NT2/D1 (cell line): ENCODE measurements at regions not wholly inside any gene's neighbourhood (a gene's known extent, or its start where the extent isn't known, plus 50 kb on each side); places are given as distances from the start of the nearest gene placed in this dataset.

Experiments used
- DNase-seq: peaks from one replicate; pipeline ENCODE4 v3.0.0-alpha.2; 2011; ENCODE audit warnings: low read depth, low spot score
- H3K27me3 ChIP-seq: 2 replicates; pipeline ENCODE4 v1.6.0; 2011; ENCODE audit warnings: mild to moderate bottlenecking; ENCODE audit not compliant: insufficient read length, insufficient read depth
- H3K36me3 ChIP-seq: 2 replicates; pipeline ENCODE4 v1.6.1; 2011; ENCODE audit warnings: mild to moderate bottlenecking, low read length, mixed read lengths; ENCODE audit not compliant: insufficient read depth, insufficient read length
- H3K4me1 ChIP-seq: 2 replicates; pipeline ENCODE4 v1.5.1; 2011; ENCODE audit not compliant: insufficient read depth, insufficient read length
- H3K4me3 ChIP-seq: 2 replicates; pipeline ENCODE4 v1.5.1; 2011; ENCODE audit warnings: low read depth; ENCODE audit not compliant: insufficient read length
- H3K9ac ChIP-seq: 2 replicates; pipeline ENCODE4 v1.6.0; 2011; ENCODE audit warnings: low read depth; ENCODE audit not compliant: insufficient read length
- H3K9me3 ChIP-seq: 2 replicates; pipeline ENCODE4 v1.5.1; 2011; ENCODE audit warnings: mild to moderate bottlenecking, low read length; ENCODE audit not compliant: insufficient read depth
- SUZ12 ChIP-seq: IDR thresholded peaks from 2 replicates; pipeline ENCODE4 v1.6.1; 2011; ENCODE audit not compliant: insufficient read length, insufficient read depth; ENCODE audit errors: extremely low read depth
- YY1 ChIP-seq: IDR thresholded peaks from 2 replicates; pipeline ENCODE4 v1.6.1; 2011; ENCODE audit not compliant: insufficient read length, insufficient read depth
- ZNF274 ChIP-seq: IDR thresholded peaks from 2 replicates; pipeline ENCODE4 v1.6.1; 2011; ENCODE audit warnings: mild to moderate bottlenecking, low read depth, low read length

- no peaks in the 10 kb centered on the region for H3K4me1 ChIP-seq
- H3K4me3 ChIP-seq = no peak overlapping the region
- TF ChIP-seq SUZ12 (no peak), ZNF274 (no peak), YY1 (no peak)
- H3K36me3 ChIP-seq = no peaks in the 10 kb centered on the region
- DNase-seq = no peak
- H3K9me3 ChIP-seq = peaks cover 22% of the 10 kb centered on the region
- H3K9ac ChIP-seq = no peak overlapping the region
- no peaks in the 10 kb centered on the region for H3K27me3 ChIP-seq
These were observed 63.8 kb upstream of the SNRK start for GRCh38 chr3:43222590-43222989.

- H3K9me3 ChIP-seq = peaks cover 10% of the 10 kb centered on the region; the same call in 1 of the 2 replicates
- H3K4me1 ChIP-seq = no peaks in the 10 kb centered on the region
These were observed 65.3 kb upstream of the SNRK start for GRCh38 chr3:43221076-43221475.

GRCh38 chr3:43219616-43220015 lies 66.7 kb upstream of the SNRK start:
- peaks cover 10% of the 10 kb centered on the region; the same call in 1 of the 2 replicates for H3K9me3 ChIP-seq
- DNase-seq = no peak
- H3K4me1 ChIP-seq = no peaks in the 10 kb centered on the region
- no peaks in the 10 kb centered on the region for H3K36me3 ChIP-seq
- no peak overlapping the region for H3K9ac ChIP-seq
- H3K4me3 ChIP-seq = no peak overlapping the region
- TF ChIP-seq YY1 (no peak), SUZ12 (no peak), ZNF274 (no peak)
- no peaks in the 10 kb centered on the region for H3K27me3 ChIP-seq

More at GRCh38 chr3:43221076-43221475, 65.3 kb upstream of the SNRK start:
- H3K27me3 ChIP-seq = no peaks in the 10 kb centered on the region
- H3K36me3 ChIP-seq = no peaks in the 10 kb centered on the region
- no peak for DNase-seq
- TF ChIP-seq SUZ12 (no peak), ZNF274 (no peak), YY1 (no peak)
- H3K9ac ChIP-seq = no peak overlapping the region
- H3K4me3 ChIP-seq = no peak overlapping the region

GRCh38 chr3:43218921-43219320 lies 67.4 kb upstream of the SNRK start:
- Histone ChIP-seq H3K4me3 (no peak overlapping the region), H3K27me3 (no peaks in the 10 kb centered on the region), H3K9me3 (peaks cover 10% of the 10 kb centered on the region; the same call in 1 of the 2 replicates), H3K36me3 (no peaks in the 10 kb centered on the region), H3K4me1 (no peaks in the 10 kb centered on the region), H3K9ac (no peak overlapping the region)
- no peak for DNase-seq
- TF ChIP-seq YY1 (no peak), SUZ12 (no peak)

- Histone ChIP-seq H3K4me1 (no peaks in the 10 kb centered on the region), H3K36me3 (no peaks in the 10 kb centered on the region), H3K4me3 (no peak overlapping the region), H3K27me3 (no peaks in the 10 kb centered on the region), H3K9ac (no peak overlapping the region), H3K9me3 (peaks cover 6% of the 10 kb centered on the region; the same call in 1 of the 2 replicates)
- no peak for DNase-seq
- TF ChIP-seq ZNF274 = no peak
- TF ChIP-seq YY1 = no peak
- TF ChIP-seq SUZ12 = no peak
These were observed 68.2 kb upstream of the SNRK start for GRCh38 chr3:43218156-43218555.

DNA sequence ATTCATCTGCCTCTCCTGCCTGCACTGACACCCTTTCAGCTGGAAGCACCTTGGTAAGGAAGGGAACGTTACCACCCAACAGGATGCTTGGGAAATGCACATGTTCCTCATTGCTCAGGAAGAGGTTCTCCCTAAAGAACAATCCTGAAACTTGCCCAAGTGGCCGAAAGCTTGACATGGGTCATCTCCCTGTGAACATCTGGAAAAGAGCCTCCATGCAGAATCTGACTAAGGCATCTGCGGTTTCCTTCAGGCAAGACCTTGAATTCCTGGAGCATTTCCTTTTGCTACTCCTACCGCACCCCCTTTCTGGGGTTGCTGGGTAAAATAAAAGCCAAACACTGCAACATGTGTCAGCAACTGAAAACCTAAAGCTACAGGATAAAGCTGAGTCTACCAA lies 68.7 kb upstream of the SNRK start:
- TF ChIP-seq SUZ12 (no peak), YY1 (no peak), ZNF274 (no peak)
- no peaks in the 10 kb centered on the region for H3K4me1 ChIP-seq
- H3K36me3 ChIP-seq = no peaks in the 10 kb centered on the region
- no peaks in the 10 kb centered on the region for H3K27me3 ChIP-seq
- H3K4me3 ChIP-seq = no peak overlapping the region
- H3K9me3 ChIP-seq = peaks cover under 1% of the 10 kb centered on the region; the same call in 1 of the 2 replicates
- no peak for DNase-seq
- H3K9ac ChIP-seq = no peak overlapping the region

- Histone ChIP-seq H3K27me3 (no peaks in the 10 kb centered on the region), H3K4me3 (no peak overlapping the region), H3K9ac (no peak overlapping the region), H3K9me3 (no peaks in the 10 kb centered on the region), H3K4me1 (no peaks in the 10 kb centered on the region), H3K36me3 (no peaks in the 10 kb centered on the region)
- TF ChIP-seq SUZ12 (no peak), ZNF274 (no peak), YY1 (no peak)
- no peak for DNase-seq
These were observed 69.1 kb upstream of the SNRK start for GRCh38 chr3:43217206-43217605.
